HG02678 (cell line): ENCODE measurements at regions not wholly inside any gene's neighbourhood (a gene's known extent, or its start where the extent isn't known, plus 50 kb on each side); places are given as distances from the start of the nearest gene placed in this dataset.
"Not testable (repeated sequence)": the region's sequence is repeated elsewhere in the genome, so short reads cannot be mapped to it uniquely, and the experiment has no call there.

Source experiments
- ATAC-seq: cut with Tn5 transposase; IDR thresholded peaks from one replicate; pipeline ENCODE4 v1.9.1; 2021; ENCODE audit warnings: mild to moderate bottlenecking, moderate library complexity; ENCODE audit not compliant: unreplicated experiment

- ATAC-seq, result no peak
These were observed 169.2 kb downstream of the LNPK start for GRCh38 chr2:175832866-175833265.

GRCh38 chr2:175829741-175830140, 172.3 kb downstream of the LNPK start:
- no peak for ATAC-seq

GRCh38 chr2:175827856-175828255, 174.2 kb downstream of the LNPK start:
- ATAC-seq, result no peak

GRCh38 chr2:175824243-175824642, 177.8 kb downstream of the LNPK start:
- ATAC-seq, result no peak

DNA sequence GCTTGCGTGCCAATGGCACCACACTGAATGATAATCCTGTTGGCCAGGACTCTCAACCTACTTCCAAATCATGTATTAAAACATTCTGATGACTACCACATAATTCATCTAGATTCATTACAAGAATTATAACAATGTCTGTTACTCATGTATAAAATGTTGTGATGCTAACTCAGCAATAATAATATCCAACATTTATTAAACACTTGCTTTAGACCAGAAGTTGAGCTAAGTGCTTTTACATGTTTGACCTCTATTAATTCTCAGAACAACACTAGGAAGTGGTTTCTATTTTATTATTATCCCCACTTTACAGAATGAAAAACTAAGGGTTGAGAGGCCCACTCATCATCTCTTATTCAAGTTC, 178.4 kb downstream of the LNPK start:
- ATAC-seq, result no peak

- ATAC-seq, result no peak
These were observed 178.9 kb downstream of the LNPK start for GRCh38 chr2:175823002-175823706.

DNA sequence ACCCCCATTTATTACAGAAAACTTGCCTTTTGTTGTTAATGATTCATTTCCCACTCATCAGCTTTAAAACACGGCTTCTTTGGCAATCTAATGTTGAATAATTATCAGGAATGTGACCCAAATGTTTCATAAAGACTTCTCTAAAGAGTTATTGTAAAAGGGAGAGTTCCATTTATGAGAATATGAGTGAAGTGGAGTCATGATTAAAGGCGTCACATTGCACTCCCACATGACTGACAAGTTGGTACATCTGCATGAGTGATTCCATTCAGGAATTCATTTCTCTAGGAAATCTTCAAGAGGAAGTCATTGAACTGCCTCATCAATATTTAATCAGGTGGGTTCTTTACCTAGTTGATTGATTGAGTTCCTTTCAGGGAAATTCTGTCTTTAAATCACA, 184.8 kb downstream of the LNPK start:
- no peak for ATAC-seq

GRCh38 chr2:175815537-175815936, 186.5 kb downstream of the LNPK start:
- ATAC-seq, result no peak

DNA sequence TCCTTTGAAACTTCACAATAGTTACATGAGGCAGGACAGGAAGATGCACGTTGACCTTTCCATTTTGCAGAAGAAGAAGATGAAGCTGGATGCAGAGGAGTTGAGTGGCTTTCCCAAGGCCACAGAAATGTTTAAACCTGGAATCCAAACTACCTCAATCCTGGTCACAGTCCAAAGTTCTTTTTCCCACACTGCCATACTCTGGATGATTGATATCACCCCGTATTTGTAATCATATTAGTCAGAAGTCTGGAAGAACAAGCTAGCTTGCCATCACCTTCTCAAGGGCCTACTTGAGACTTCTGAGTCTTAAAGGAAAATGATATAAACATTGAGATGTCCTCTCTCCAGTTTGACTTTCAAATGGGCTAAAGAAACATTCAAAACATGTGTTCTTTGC, 190.1 kb downstream of the LNPK start:
- no peak for ATAC-seq

- no peak for ATAC-seq
These were observed 193.2 kb downstream of the LNPK start for GRCh38 chr2:175808858-175809257.

- no peak for ATAC-seq
These were observed 194.0 kb downstream of the LNPK start for GRCh38 chr2:175808078-175808477.

- no peak for ATAC-seq
These were observed 194.8 kb downstream of the LNPK start for GRCh38 chr2:175807031-175807873.

GRCh38 chr2:175806570-175806969, 195.5 kb downstream of the LNPK start:
- no peak for ATAC-seq

DNA sequence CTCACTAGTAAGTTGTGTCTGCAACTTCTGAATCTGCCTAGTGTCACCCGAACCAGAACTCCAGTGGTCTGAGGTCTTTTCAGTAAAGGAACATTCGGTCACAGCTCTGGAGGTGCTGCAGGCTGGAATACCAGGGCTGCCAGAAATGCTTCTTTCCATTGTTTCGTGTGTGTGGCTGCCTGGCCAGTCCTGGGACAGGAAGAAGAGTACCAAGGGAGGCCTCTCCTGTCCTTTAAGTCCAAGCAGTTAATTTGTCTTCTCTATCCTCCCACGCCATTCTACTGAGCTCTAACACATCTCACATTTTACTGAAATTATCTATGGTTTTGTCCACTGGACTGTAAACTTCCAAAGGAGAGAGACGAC, 196.0 kb downstream of the LNPK start:
- ATAC-seq, result no peak

DNA sequence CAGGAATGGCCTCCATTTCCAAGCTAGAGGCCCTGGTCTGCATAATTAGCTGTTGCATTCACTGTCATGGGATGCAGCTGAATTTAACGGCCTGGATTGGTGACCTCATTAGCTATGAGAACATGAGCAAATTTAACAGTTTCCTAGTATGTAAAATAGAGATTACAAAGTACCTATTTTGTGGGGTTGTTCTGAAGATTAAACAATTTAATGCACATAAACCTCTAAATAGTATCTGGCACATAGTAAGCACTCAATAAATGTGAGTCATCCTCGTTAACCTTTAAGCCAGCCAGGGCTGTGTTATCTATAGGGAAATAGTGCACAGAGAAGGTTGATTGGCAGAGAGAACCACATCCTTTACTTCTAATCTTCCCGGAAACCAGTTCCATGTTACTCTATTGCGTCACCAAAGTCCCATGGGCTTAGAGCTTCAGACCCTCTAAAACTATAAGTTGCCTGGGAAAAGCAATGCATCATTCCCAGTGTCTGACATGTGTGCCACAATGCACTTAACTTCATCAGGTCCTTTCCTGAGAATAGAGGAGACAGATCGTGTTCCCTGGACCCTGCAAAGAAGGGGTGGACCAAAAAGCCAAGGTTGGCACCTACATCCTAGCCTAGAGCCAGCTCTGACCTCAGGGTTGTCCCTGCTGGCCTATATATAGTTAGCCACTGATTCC, 196.5 kb downstream of the LNPK start:
- ATAC-seq, result no peak

GRCh38 chr2:175804122-175804521, 197.9 kb downstream of the LNPK start:
- no peak for ATAC-seq

DNA sequence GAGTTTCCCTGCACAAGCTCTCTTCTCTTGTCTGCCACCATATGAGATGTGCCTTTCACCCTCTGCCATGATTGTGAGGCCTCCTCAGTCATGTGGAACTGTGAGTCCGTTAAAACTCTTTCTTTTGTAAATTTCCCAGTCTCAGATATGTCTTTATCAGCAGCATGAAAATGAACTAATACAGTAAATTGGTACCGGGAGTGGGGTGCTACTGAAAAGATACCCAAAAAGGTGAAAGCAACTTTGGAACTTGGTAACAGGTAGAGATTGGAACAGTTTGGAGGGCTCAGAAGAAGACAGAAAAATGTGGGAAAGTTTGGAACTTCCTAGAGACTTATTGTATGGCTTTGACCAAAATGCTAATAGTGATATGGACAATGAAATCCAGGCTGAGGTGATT, 205.6 kb downstream of the LNPK start:
- not testable (repeated sequence) for ATAC-seq

GRCh38 chr2:175793648-175794047, 208.4 kb downstream of the LNPK start:
- no peak for ATAC-seq

DNA sequence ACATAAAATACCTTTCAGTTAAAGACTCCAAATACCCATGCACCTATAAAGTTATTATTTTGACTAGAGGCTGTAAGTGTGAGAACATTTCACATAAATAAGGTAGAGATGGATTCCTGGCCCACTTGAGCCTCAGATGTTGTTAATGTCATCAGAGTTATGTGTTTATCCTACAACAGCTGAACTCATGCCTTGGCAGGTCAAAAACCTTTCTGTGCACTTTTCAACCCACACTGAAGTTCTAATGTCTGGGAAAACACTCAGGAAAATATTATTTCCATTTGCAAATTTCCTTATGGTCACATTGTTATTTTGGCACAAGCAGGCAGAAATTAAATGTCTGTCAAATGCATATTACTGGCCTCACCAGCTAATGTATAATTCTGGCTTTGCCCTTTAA, 209.2 kb downstream of the LNPK start:
- ATAC-seq, result no peak

DNA sequence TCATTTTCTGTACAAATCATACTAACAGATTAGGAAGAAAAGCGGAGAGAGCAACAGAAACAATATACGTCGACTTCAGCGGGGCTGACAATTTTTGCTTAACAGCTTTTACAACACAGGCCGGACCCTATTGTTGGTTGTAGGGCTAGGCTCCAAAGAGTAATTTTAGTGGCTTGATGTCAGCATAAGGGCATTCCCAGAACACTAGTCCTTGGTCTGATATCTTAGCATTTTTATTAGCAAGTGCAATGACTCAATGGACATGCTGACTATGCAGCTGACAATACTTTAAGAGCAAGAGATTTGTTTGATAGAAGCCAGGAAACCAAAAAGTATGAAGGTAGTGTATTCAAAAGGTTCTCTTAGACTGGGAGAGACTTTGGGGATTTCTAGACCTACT, 209.9 kb downstream of the LNPK start:
- ATAC-seq, result no peak

GRCh38 chr2:175786471-175787124, 215.5 kb downstream of the LNPK start:
- ATAC-seq, result no peak
